NCI-H345 treated with DMSO at 0.1 percent for 48 hours (cell line): ENCODE measurements at regions not wholly inside any gene's neighbourhood (a gene's known extent, or its start where the extent isn't known, plus 50 kb on each side); places are given as distances from the start of the nearest gene placed in this dataset.
A peak's percentile ranks its signal among the peaks of the same experiment; 100 is the strongest.

Experiments used
- DNase-seq: peaks from one replicate; lab custom pipeline; 2025; ENCODE audit not compliant: unreplicated experiment; lab: John Stamatoyannopoulos, UW

GRCh38 chr1:201682964-201683363, 144.0 kb downstream of the NAV1 start:
- DNase-seq: no peak

GRCh38 chr1:201683397-201683796, 144.5 kb downstream of the NAV1 start:
- no peak for DNase-seq

GRCh38 chr1:201685485-201685884, 143.5 kb upstream of the IPO9 start:
- no peak for DNase-seq

- DNase-seq: peak; percentile 28
Measured at GRCh38 chr1:201686714-201687455, 142.1 kb upstream of the IPO9 start.

- no peak for DNase-seq
Measured at GRCh38 chr1:201688514-201688913, 140.4 kb upstream of the IPO9 start.

- DNase-seq: no peak
Measured at GRCh38 chr1:201689647-201690046, 139.3 kb upstream of the IPO9 start.

- no peak for DNase-seq
Measured at GRCh38 chr1:201690528-201690927, 138.4 kb upstream of the IPO9 start.

GRCh38 chr1:201691716-201692554, 137.0 kb upstream of the IPO9 start:
- DNase-seq: no peak

- DNase-seq: peak; percentile 87
Measured at GRCh38 chr1:201692555-201693394, 136.2 kb upstream of the IPO9 start.

- no peak for DNase-seq
Measured at GRCh38 chr1:201693890-201694607, 134.9 kb upstream of the IPO9 start.

GRCh38 chr1:201694608-201695335, 134.2 kb upstream of the IPO9 start:
- DNase-seq: no peak

- DNase-seq: no peak
Measured at GRCh38 chr1:201695607-201696006, 133.3 kb upstream of the IPO9 start.

- DNase-seq: no peak
Measured at GRCh38 chr1:201696217-201696761, 132.7 kb upstream of the IPO9 start.

GRCh38 chr1:201697174-201697573, 131.8 kb upstream of the IPO9 start:
- no peak for DNase-seq

- DNase-seq: no peak
Measured at GRCh38 chr1:201701831-201702230, 127.1 kb upstream of the IPO9 start.

GRCh38 chr1:201702936-201703335, 126.0 kb upstream of the IPO9 start:
- peak; percentile 97 for DNase-seq

GRCh38 chr1:201703621-201704438, 125.1 kb upstream of the IPO9 start:
- DNase-seq: peak; percentile 35

GRCh38 chr1:201704439-201704792, 124.5 kb upstream of the IPO9 start:
- no peak for DNase-seq

- no peak for DNase-seq
Measured at GRCh38 chr1:201705389-201705788, 123.6 kb upstream of the IPO9 start.
